Hepatocyte (in vitro differentiated cells): ENCODE measurements at regions not wholly inside any gene's neighbourhood (a gene's known extent, or its start where the extent isn't known, plus 50 kb on each side); places are given as distances from the start of the nearest gene placed in this dataset.

Source experiments
- DNase-seq: peaks from one replicate; pipeline ENCODE4 v3.0.0-alpha.2; 2016; ENCODE audit warnings: low spot score
- H2AFZ ChIP-seq: fragments of 200-600 bp; sonication (generic); 2 replicates; pipeline ENCODE4 v1.6.0; 2016; ENCODE audit warnings: antibody characterized with exemption, mild to moderate bottlenecking
- H3K27ac ChIP-seq: fragments of 200-600 bp; sonication (generic); 2 replicates; pipeline ENCODE4 v1.5.1; 2016; ENCODE audit warnings: mild to moderate bottlenecking
- H3K27me3 ChIP-seq: fragments of 200-600 bp; sonication (generic); 2 replicates; pipeline ENCODE4 v1.6.1; 2016
- H3K36me3 ChIP-seq: fragments of 200-600 bp; sonication (generic); replicated peaks from 2 replicates; pipeline ENCODE4 v1.5.1; 2016; ENCODE audit warnings: low read depth; ENCODE audit not compliant: insufficient read depth
- H3K4me1 ChIP-seq: fragments of 200-600 bp; sonication (generic); 2 replicates; pipeline ENCODE4 v1.5.1; 2016; ENCODE audit warnings: mild to moderate bottlenecking, moderate library complexity; ENCODE audit not compliant: insufficient read depth
- H3K4me2 ChIP-seq: fragments of 200-600 bp; sonication (generic); 2 replicates; pipeline ENCODE4 v1.6.0; 2016
- H3K4me3 ChIP-seq: fragments of 200-600 bp; sonication (generic); 2 replicates; pipeline ENCODE4 v1.5.1; 2016; ENCODE audit warnings: mild to moderate bottlenecking
- H3K79me2 ChIP-seq: fragments of 200-600 bp; sonication (generic); 2 replicates; pipeline ENCODE4 v1.6.0; 2017; ENCODE audit warnings: mild to moderate bottlenecking
- H3K9me2 ChIP-seq: fragments of 200-600 bp; sonication (generic); replicated peaks from 2 replicates; pipeline ENCODE4 v1.6.0; 2017; ENCODE audit warnings: mild to moderate bottlenecking; ENCODE audit not compliant: insufficient read depth
- H3K9me3 ChIP-seq: fragments of 200-600 bp; sonication (generic); 2 replicates; pipeline ENCODE4 v1.5.1; 2016; ENCODE audit warnings: low read depth, mild to moderate bottlenecking
- H4K20me1 ChIP-seq: fragments of 200-600 bp; sonication (generic); 2 replicates; pipeline ENCODE4 v1.6.0; 2016; ENCODE audit warnings: mild to moderate bottlenecking; ENCODE audit not compliant: insufficient read depth, poor library complexity, severe bottlenecking
- CTCF ChIP-seq: fragments of 200-600 bp; sonication (generic); IDR thresholded peaks from 2 replicates; pipeline ENCODE4 v1.5.1; 2016; ENCODE audit warnings: antibody characterized with exemption, mild to moderate bottlenecking; ENCODE audit not compliant: poor library complexity
- EZH2 ChIP-seq: fragments of 200-600 bp; sonication (generic); IDR thresholded peaks from 2 replicates; pipeline ENCODE4 v1.6.1; 2016; ENCODE audit warnings: antibody characterized with exemption, mild to moderate bottlenecking, borderline replicate concordance
- EZH2phosphoT487 ChIP-seq: fragments of 200-600 bp; sonication (generic); IDR thresholded peaks from one replicate; pipeline ENCODE4 v1.6.1; 2018; ENCODE audit warnings: antibody characterized with exemption, mild to moderate bottlenecking, low read depth, moderate library complexity; ENCODE audit not compliant: unreplicated experiment, severe bottlenecking
- WGBS: methylation state at CpG from one replicate; pipeline ENCODE4 v1.1.6; 2016; ENCODE audit warnings: low lambda C conversion rate; ENCODE audit errors: missing lambda C conversion rate; 5-methylcytosine and 5-hydroxymethylcytosine counted together

- Histone ChIP-seq H3K4me1 (no peaks in the 10 kb centered on the region), H3K9me3 (no peaks in the 10 kb centered on the region), H2AFZ (no peak overlapping the region), H3K36me3 (no peaks in the 10 kb centered on the region), H3K27me3 (no peaks in the 10 kb centered on the region), H3K4me2 (no peak overlapping the region), H4K20me1 (no peaks in the 10 kb centered on the region), H3K79me2 (no peaks in the 10 kb centered on the region), H3K4me3 (no peak overlapping the region), H3K27ac (no peak overlapping the region), H3K9me2 (no peaks in the 10 kb centered on the region)
- 95% methylated on average over 4 of the region's 4 CpGs for WGBS
- TF ChIP-seq CTCF (no peak), EZH2 (no peak), EZH2phosphoT487 (no peak)
- DNase-seq = no peak
Observed at GRCh38 chr11:122375687-122376399, 259.8 kb upstream of the BLID start.

GRCh38 chr11:122368796-122369195, 252.8 kb upstream of the BLID start:
- Histone ChIP-seq H3K4me2 (no peak overlapping the region), H4K20me1 (no peaks in the 10 kb centered on the region), H3K27me3 (no peaks in the 10 kb centered on the region), H3K9me2 (no peaks in the 10 kb centered on the region), H3K4me1 (peaks cover 16% of the 10 kb centered on the region), H3K79me2 (peaks cover 6% of the 10 kb centered on the region), H3K9me3 (no peaks in the 10 kb centered on the region), H3K36me3 (no peaks in the 10 kb centered on the region), H2AFZ (no peak overlapping the region), H3K4me3 (no peak overlapping the region), H3K27ac (peak overlapping the region; percentile 78)
- DNase-seq = no peak
- TF ChIP-seq CTCF = no peak
- no peak for TF ChIP-seq EZH2
- no peak for TF ChIP-seq EZH2phosphoT487
- WGBS = 96% methylated on average over 4 of the region's 4 CpGs

GRCh38 chr11:122367809-122368231, 251.8 kb upstream of the BLID start:
- H3K4me3 ChIP-seq = no peak overlapping the region
- H3K4me2 ChIP-seq = peak overlapping the region; percentile 67
- H3K79me2 ChIP-seq = peaks cover 6% of the 10 kb centered on the region
- H3K36me3 ChIP-seq = no peaks in the 10 kb centered on the region
- H3K27ac ChIP-seq = peak overlapping the region; percentile 78
- DNase-seq = peak; percentile 83
- H3K9me2 ChIP-seq = no peaks in the 10 kb centered on the region
- H3K4me1 ChIP-seq = peaks cover 16% of the 10 kb centered on the region
- no peaks in the 10 kb centered on the region for H3K27me3 ChIP-seq
- peak overlapping the region; percentile 27 for H2AFZ ChIP-seq
- TF ChIP-seq EZH2 (no peak), CTCF (no peak), EZH2phosphoT487 (no peak)
- H4K20me1 ChIP-seq = no peaks in the 10 kb centered on the region
- H3K9me3 ChIP-seq = no peaks in the 10 kb centered on the region
- 20% methylated on average over 6 of the region's 6 CpGs for WGBS
